ENCODE measurements at regions not wholly inside any gene's neighbourhood (a gene's known extent, or its start where the extent isn't known, plus 50 kb on each side); places are given as distances from the start of the nearest gene placed in this dataset.

DNA sequence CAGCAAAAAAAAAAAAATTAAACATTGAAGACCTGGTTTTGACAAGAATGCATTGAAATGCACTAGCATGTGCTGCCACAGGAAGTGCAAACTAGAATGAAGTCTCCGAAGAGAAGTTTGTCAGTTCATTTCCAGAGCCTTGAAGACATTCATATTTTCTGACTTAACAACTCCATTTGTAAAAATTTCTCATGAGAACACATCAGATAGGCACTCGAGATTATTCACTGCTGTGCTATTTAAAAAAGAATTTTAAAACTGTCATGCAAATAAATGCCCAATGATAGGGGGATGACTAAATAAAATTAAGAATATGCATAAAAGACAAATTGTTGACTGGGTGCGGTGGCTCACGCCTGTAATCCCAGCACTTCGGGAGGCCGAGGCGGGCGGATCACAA is 394.6 kb upstream of the JARID2 start:
- Histone ChIP-seq H3K27ac (ENCODE audit: low read depth, low read length) (no peak overlapping the region), H3K4me3 (ENCODE audit: low read length) (no peak overlapping the region), H3K4me1 (ENCODE audit: insufficient read depth, low read length) (peaks cover 11% of the 10 kb centered on the region), H3K27me3 (ENCODE audit: insufficient read depth, low read length) (no peaks in the 10 kb centered on the region), H3K9me3 (ENCODE audit: insufficient read depth, low read depth, low read length) (no peaks in the 10 kb centered on the region), H3K9ac (ENCODE audit: low read depth, low read length) (no peak overlapping the region), H3K36me3 (ENCODE audit: insufficient read depth, low read length) (no peaks in the 10 kb centered on the region)
- WGBS, result over 99% methylated on average over 5 of the region's 8 CpGs

DNA sequence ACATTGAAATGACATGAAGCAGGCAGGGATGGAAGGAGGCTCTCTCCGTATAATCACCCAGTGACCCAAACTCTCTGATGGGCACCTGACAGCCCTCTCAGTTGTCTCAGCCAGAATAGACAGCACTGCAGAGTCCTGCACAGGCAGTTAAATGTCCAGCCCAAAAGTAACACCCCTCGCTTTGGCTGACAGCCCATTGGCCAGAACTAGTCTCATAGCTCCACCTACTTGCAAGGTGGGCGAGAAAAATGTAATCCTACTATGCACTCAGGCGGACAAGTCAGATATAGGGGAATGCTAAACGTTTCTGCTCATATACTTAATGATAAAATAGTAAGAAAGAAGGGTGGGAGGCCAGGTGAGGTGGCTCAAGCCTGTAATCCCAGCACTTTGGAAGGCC is 393.5 kb upstream of the JARID2 start:
- Histone ChIP-seq H3K4me3 (ENCODE audit: low read length) (no peak overlapping the region), H3K36me3 (ENCODE audit: insufficient read depth, low read length) (no peaks in the 10 kb centered on the region), H3K9me3 (ENCODE audit: insufficient read depth, low read depth, low read length) (no peaks in the 10 kb centered on the region), H3K4me1 (ENCODE audit: insufficient read depth, low read length) (peaks cover 11% of the 10 kb centered on the region), H3K27ac (ENCODE audit: low read depth, low read length) (no peak overlapping the region), H3K9ac (ENCODE audit: low read depth, low read length) (no peak overlapping the region), H3K27me3 (ENCODE audit: insufficient read depth, low read length) (no peaks in the 10 kb centered on the region)
- WGBS, result 96% methylated on average over 5 of the region's 5 CpGs

DNA sequence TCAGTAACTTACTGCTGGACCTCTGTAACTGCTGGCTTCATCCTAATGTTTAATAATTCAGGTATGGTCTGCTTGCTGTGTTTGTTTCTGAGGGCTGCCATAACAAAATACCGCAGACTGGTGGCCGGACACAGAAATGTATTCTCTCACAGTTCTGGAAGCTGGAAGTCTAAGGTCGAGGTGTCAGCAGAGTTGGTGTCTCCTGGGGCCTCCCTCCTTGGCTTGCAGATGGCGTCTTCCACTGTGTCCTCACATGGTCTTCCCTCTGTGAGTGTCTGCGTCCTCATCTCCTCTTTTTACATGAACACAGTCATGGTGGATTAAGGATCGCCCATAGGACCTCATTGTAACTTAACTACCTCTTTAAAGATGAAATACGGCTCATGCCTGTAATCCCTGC is 389.7 kb upstream of the JARID2 start:
- H3K4me3 ChIP-seq (ENCODE audit: low read length), result no peak overlapping the region
- H3K27me3 ChIP-seq (ENCODE audit: insufficient read depth, low read length), result no peaks in the 10 kb centered on the region
- no peaks in the 10 kb centered on the region for H3K36me3 ChIP-seq (ENCODE audit: insufficient read depth, low read length)
- no peak overlapping the region for H3K9ac ChIP-seq (ENCODE audit: low read depth, low read length)
- 95% methylated on average over 7 of the region's 7 CpGs for WGBS
- H3K9me3 ChIP-seq (ENCODE audit: insufficient read depth, low read depth, low read length), result no peaks in the 10 kb centered on the region
- H3K4me1 ChIP-seq (ENCODE audit: insufficient read depth, low read length), result no peaks in the 10 kb centered on the region
- no peak overlapping the region for H3K27ac ChIP-seq (ENCODE audit: low read depth, low read length)

DNA sequence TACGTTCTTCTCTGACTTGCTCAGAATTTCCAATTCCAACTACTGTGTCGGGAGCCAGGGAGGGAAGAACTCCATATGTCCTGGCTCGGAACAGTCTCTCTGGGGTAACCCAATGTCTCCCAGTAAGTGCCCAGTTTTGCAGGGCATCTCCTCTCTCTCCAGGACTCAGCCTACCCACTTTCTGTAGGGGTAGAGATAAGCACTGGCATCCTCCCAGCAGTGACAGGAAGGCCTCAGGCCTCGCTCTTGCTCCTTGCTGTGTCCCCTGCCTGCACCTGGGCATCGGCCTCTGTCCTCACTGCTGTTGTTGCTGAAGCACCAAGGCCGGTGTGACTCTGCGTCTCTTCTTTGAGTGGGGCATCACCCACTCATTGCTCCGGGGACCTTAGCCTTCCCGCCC is 388.9 kb upstream of the JARID2 start:
- Histone ChIP-seq H3K4me3 (ENCODE audit: low read length) (no peak overlapping the region), H3K4me1 (ENCODE audit: insufficient read depth, low read length) (no peaks in the 10 kb centered on the region; the same call in 1 of the 2 replicates), H3K27me3 (ENCODE audit: insufficient read depth, low read length) (no peaks in the 10 kb centered on the region), H3K36me3 (ENCODE audit: insufficient read depth, low read length) (no peaks in the 10 kb centered on the region), H3K27ac (ENCODE audit: low read depth, low read length) (no peak overlapping the region), H3K9ac (ENCODE audit: low read depth, low read length) (no peak overlapping the region), H3K9me3 (ENCODE audit: insufficient read depth, low read depth, low read length) (no peaks in the 10 kb centered on the region)
- 92% methylated on average over 9 of the region's 9 CpGs for WGBS

DNA sequence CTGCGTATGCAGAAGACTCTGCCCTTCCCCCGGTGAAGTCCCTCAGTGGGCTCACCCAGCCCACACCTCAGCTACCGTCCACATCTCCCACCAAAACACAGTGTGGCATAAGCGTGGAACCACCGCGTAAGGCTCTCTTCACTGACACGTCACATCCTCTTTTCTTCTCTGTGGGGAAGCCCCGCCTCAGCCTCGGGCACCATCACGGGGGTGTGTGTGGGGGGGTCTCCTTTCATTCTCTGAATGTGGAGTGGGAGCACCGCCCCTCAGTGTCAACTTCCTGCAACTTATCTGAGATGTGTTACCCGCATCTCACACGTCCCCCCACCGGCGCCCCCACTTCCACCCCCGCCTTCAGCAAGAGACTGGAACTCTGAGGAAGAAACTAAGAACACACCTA is 388.4 kb upstream of the JARID2 start:
- Histone ChIP-seq H3K4me3 (ENCODE audit: low read length) (no peak overlapping the region), H3K9ac (ENCODE audit: low read depth, low read length) (no peak overlapping the region), H3K36me3 (ENCODE audit: insufficient read depth, low read length) (no peaks in the 10 kb centered on the region), H3K27ac (ENCODE audit: low read depth, low read length) (no peak overlapping the region), H3K9me3 (ENCODE audit: insufficient read depth, low read depth, low read length) (no peaks in the 10 kb centered on the region), H3K4me1 (ENCODE audit: insufficient read depth, low read length) (no peaks in the 10 kb centered on the region; the same call in 1 of the 2 replicates), H3K27me3 (ENCODE audit: insufficient read depth, low read length) (no peaks in the 10 kb centered on the region)
- WGBS, result 89% methylated on average over 16 of the region's 16 CpGs

DNA sequence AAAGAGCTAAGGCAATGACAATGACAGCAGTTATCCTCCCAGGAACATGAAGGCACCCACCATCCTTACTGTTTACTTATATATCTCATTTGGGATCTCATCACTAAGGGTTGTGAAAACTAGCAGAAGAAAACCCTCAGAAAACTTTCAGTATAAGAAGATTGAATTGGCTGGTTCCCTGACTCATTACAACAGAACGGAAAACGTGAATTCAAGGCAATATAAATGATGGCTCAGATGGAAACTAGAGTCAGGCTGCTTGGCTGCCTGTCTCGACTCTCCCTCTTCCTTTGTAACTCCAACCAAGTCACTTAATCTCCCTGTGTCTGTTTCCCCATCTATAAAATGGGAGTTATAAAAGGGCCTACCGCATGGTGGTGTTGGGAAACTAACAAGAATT is 387.1 kb upstream of the JARID2 start:
- Histone ChIP-seq H3K4me1 (ENCODE audit: insufficient read depth, low read length) (no peaks in the 10 kb centered on the region; the same call in 1 of the 2 replicates), H3K9ac (ENCODE audit: low read depth, low read length) (no peak overlapping the region), H3K4me3 (ENCODE audit: low read length) (no peak overlapping the region), H3K27ac (ENCODE audit: low read depth, low read length) (no peak overlapping the region), H3K9me3 (ENCODE audit: insufficient read depth, low read depth, low read length) (no peaks in the 10 kb centered on the region), H3K36me3 (ENCODE audit: insufficient read depth, low read length) (no peaks in the 10 kb centered on the region), H3K27me3 (ENCODE audit: insufficient read depth, low read length) (no peaks in the 10 kb centered on the region)
- 87% methylated on average over 4 of the region's 4 CpGs for WGBS

DNA sequence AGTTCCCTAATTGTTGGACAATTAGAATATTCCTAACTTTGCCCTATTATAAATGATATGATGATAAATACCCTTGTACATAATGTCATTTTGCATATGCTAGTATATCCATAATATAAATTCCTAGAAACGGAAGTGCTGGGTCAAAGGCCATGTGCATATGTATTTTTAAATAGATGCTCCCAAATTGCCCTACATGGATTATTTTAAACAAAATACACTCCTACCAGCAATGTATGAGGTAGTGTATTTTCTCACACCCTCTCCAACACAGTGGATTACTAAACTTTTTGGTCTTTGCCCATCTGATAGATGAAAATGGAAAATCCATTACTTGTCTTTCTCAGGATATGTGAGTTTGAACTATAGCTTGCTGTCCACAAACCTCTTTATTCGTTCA is 385.1 kb upstream of the JARID2 start:
- H3K4me1 ChIP-seq (ENCODE audit: insufficient read depth, low read length), result peaks cover 17% of the 10 kb centered on the region
- no peaks in the 10 kb centered on the region for H3K9me3 ChIP-seq (ENCODE audit: insufficient read depth, low read depth, low read length)
- WGBS, result 75% methylated on average over 1 of the region's 2 CpGs
- no peaks in the 10 kb centered on the region for H3K36me3 ChIP-seq (ENCODE audit: insufficient read depth, low read length)
- H3K27ac ChIP-seq (ENCODE audit: low read depth, low read length), result peak overlapping the region; percentile 76; the same call in 1 of the 2 replicates
- no peak overlapping the region for H3K4me3 ChIP-seq (ENCODE audit: low read length)
- H3K9ac ChIP-seq (ENCODE audit: low read depth, low read length), result no peak overlapping the region
- H3K27me3 ChIP-seq (ENCODE audit: insufficient read depth, low read length), result no peaks in the 10 kb centered on the region

DNA sequence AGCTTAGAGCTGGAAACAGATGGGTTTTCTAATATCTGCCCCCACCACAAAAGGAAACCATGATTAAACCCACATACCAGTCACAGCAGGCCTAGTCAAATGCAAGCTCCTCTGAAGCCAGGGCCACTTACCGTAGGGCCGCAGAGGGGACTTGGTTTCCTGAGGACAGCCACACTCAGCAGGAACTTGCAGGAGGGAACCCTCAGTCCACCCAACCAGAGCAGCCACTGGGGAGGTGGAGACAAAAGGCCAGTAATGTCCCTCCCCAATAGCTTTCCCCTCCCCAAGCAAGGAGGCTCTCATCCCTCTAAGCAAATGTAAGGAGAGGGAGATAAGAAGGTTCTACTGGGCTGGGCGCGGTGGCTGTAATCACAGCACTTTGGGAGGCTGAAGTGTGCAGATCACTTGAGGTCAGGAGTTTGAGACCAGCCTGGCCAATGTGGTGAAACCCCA is 384.4 kb upstream of the JARID2 start:
- no peaks in the 10 kb centered on the region for H3K36me3 ChIP-seq (ENCODE audit: insufficient read depth, low read length)
- no peak overlapping the region for H3K9ac ChIP-seq (ENCODE audit: low read depth, low read length)
- no peaks in the 10 kb centered on the region for H3K27me3 ChIP-seq (ENCODE audit: insufficient read depth, low read length)
- peaks cover 17% of the 10 kb centered on the region for H3K4me1 ChIP-seq (ENCODE audit: insufficient read depth, low read length)
- no peak overlapping the region for H3K4me3 ChIP-seq (ENCODE audit: low read length)
- peak overlapping the region; percentile 76; the same call in 1 of the 2 replicates for H3K27ac ChIP-seq (ENCODE audit: low read depth, low read length)
- no peaks in the 10 kb centered on the region for H3K9me3 ChIP-seq (ENCODE audit: insufficient read depth, low read depth, low read length)
- WGBS, result 51% methylated on average over 4 of the region's 4 CpGs

DNA sequence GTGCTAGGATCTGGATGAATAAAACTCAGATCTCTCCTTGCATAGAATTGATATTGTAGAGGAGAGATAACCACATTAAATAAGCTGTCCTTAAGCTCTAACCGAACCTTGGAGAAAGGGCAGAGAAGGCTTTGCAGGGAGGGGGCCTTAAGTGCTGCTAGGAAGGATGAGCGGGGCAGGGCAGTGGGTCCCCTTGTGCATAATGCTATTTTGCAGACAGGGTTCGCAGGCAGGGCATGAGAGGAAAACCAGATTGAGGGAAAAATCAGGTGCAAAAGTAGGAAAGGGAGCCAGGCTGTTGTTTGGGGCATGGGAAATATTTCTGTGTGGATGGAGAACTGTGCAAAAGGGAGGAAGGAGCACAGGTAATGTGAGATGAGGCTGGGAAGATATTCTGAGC is 383.0 kb upstream of the JARID2 start:
- Histone ChIP-seq H3K9ac (ENCODE audit: low read depth, low read length) (no peak overlapping the region), H3K27ac (ENCODE audit: low read depth, low read length) (no peak overlapping the region), H3K27me3 (ENCODE audit: insufficient read depth, low read length) (no peaks in the 10 kb centered on the region), H3K9me3 (ENCODE audit: insufficient read depth, low read depth, low read length) (no peaks in the 10 kb centered on the region), H3K4me3 (ENCODE audit: low read length) (no peak overlapping the region), H3K36me3 (ENCODE audit: insufficient read depth, low read length) (no peaks in the 10 kb centered on the region), H3K4me1 (ENCODE audit: insufficient read depth, low read length) (peaks cover 17% of the 10 kb centered on the region)
- WGBS, result 93% methylated on average over 3 of the region's 3 CpGs

DNA sequence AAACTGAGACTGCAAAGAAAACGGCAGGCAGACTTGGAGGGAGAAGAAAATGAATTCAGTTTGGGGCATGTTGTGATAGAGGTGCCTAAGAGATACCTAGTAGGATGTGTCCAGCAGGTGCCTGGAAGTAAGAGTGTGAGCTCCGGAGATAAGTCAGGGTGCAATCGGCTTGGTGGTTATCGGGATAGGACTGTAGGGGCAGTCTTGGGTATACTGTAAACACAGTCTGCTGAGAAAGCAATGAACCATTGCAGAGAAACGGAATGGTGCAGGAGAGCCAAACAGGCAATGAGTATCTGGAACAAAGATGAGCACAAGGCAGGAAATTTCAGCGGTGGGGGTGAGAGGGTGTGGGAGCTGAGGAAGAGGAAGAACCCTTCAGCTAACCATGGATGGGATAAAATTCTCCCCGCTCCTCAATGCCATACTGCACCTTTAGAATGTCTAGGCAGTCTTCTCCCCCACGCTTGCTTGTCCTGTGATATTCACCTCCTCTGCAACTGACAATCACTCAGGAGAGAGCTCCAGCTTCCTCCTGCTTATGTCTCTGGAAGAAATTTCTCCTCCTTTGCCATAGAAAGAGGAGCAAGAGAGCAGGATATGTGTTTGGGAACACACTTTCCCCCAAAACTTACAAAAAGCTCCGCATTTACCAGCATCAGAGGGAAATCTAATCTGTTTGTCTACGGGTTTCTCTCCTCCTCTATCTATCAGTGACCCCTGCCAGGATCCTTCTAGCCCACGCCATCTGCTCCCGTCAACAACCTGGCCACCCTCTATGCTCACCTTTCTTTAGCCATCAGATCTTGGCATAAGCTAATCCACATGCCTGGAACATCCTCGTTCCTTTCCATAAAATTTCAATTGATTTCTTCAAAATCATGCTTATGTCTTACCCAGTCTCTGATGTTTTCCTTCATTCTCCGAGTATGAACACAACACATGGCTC is 381.7 kb upstream of the JARID2 start:
- WGBS, result 74% methylated on average over 14 of the region's 14 CpGs
- Histone ChIP-seq H3K4me1 (ENCODE audit: insufficient read depth, low read length) (peaks cover 17% of the 10 kb centered on the region), H3K27ac (ENCODE audit: low read depth, low read length) (no peak overlapping the region), H3K4me3 (ENCODE audit: low read length) (no peak overlapping the region), H3K9me3 (ENCODE audit: insufficient read depth, low read depth, low read length) (no peaks in the 10 kb centered on the region), H3K36me3 (ENCODE audit: insufficient read depth, low read length) (no peaks in the 10 kb centered on the region), H3K9ac (ENCODE audit: low read depth, low read length) (no peak overlapping the region), H3K27me3 (ENCODE audit: insufficient read depth, low read length) (no peaks in the 10 kb centered on the region)

DNA sequence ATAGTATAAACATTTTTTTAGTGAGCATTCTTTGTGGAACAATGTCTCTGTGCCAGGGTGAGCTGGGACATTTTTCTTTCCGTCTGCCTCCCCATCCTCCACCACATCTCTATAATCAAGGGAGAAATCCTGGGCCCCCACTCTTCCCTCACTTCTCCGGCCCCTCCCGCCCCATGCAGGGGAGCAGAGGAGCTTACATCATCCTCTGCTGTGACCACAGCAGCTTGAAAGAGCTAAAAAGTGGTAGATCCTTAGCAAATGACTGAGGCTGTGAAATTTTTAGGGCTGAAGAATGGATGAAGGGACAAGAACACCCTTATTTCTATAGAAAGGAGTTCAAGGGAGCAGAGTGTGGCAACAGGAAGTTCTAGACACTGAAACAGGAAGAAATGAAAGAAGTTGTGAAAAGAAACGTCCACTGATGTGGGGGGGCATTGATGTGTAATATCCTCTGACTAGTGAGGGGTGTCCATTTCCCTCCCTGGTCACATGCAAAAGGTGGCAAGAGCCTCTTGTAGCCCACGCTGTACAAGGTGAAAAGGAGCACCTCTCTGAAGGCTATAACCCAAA is 380.3 kb upstream of the JARID2 start:
- H3K9ac ChIP-seq (ENCODE audit: low read depth, low read length), result no peak overlapping the region
- no peaks in the 10 kb centered on the region for H3K9me3 ChIP-seq (ENCODE audit: insufficient read depth, low read depth, low read length)
- peaks cover 17% of the 10 kb centered on the region for H3K4me1 ChIP-seq (ENCODE audit: insufficient read depth, low read length)
- no peak overlapping the region for H3K27ac ChIP-seq (ENCODE audit: low read depth, low read length)
- WGBS, result 87% methylated on average over 5 of the region's 5 CpGs
- H3K36me3 ChIP-seq (ENCODE audit: insufficient read depth, low read length), result no peaks in the 10 kb centered on the region
- H3K27me3 ChIP-seq (ENCODE audit: insufficient read depth, low read length), result no peaks in the 10 kb centered on the region
- H3K4me3 ChIP-seq (ENCODE audit: low read length), result no peak overlapping the region
